ENCODE measurements at regions not wholly inside any gene's neighbourhood (a gene's known extent, or its start where the extent isn't known, plus 50 kb on each side); places are given as distances from the start of the nearest gene placed in this dataset.

GRCh38 chr4:145302725-145303124 lies 122.3 kb upstream of the OTUD4 start:
- no peak for DNase-seq
- Histone ChIP-seq H3K27ac (no peak overlapping the region), H3K4me3 (replicated peaks in 1 of 3) (no peak overlapping the region), H3K9me3 (no peaks in the 10 kb centered on the region), H3K36me3 (no peaks in the 10 kb centered on the region), H3K4me1 (peaks cover 7% of the 10 kb centered on the region in 2 donors), H3K27me3 (no peaks in the 10 kb centered on the region)
- WGBS, 2 donors, result 85 to 94% methylated on average over 3 of the region's 3 CpGs
- TF ChIP-seq, protein P1, sequence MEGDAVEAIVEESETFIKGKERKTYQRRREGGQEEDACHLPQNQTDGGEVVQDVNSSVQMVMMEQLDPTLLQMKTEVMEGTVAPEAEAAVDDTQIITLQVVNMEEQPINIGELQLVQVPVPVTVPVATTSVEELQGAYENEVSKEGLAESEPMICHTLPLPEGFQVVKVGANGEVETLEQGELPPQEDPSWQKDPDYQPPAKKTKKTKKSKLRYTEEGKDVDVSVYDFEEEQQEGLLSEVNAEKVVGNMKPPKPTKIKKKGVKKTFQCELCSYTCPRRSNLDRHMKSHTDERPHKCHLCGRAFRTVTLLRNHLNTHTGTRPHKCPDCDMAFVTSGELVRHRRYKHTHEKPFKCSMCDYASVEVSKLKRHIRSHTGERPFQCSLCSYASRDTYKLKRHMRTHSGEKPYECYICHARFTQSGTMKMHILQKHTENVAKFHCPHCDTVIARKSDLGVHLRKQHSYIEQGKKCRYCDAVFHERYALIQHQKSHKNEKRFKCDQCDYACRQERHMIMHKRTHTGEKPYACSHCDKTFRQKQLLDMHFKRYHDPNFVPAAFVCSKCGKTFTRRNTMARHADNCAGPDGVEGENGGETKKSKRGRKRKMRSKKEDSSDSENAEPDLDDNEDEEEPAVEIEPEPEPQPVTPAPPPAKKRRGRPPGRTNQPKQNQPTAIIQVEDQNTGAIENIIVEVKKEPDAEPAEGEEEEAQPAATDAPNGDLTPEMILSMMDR (IDR thresholded peaks at IDR 0.05), result no peak
- intact Hi-C loops (cut with DNase I), result no loop called here

GRCh38 chr4:145301386-145302080 lies 121.1 kb upstream of the OTUD4 start:
- Histone ChIP-seq H3K27me3 (no peaks in the 10 kb centered on the region), H3K36me3 (no peaks in the 10 kb centered on the region), H3K4me3 (replicated peaks in 1 of 3) (no peak overlapping the region), H3K27ac (no peak overlapping the region), H3K9me3 (no peaks in the 10 kb centered on the region), H3K4me1 (no peaks in the 10 kb centered on the region)
- TF ChIP-seq, protein P1 (IDR thresholded peaks at IDR 0.05), result no peak
- no peak for TF ChIP-seq POLR2A (IDR thresholded peaks at IDR 0.05)
- 93 to 100% methylated on average over 4 of the region's 4 CpGs for WGBS, 2 donors
- no peak for DNase-seq
- intact Hi-C loops (cut with DNase I), result no loop called here

DNA sequence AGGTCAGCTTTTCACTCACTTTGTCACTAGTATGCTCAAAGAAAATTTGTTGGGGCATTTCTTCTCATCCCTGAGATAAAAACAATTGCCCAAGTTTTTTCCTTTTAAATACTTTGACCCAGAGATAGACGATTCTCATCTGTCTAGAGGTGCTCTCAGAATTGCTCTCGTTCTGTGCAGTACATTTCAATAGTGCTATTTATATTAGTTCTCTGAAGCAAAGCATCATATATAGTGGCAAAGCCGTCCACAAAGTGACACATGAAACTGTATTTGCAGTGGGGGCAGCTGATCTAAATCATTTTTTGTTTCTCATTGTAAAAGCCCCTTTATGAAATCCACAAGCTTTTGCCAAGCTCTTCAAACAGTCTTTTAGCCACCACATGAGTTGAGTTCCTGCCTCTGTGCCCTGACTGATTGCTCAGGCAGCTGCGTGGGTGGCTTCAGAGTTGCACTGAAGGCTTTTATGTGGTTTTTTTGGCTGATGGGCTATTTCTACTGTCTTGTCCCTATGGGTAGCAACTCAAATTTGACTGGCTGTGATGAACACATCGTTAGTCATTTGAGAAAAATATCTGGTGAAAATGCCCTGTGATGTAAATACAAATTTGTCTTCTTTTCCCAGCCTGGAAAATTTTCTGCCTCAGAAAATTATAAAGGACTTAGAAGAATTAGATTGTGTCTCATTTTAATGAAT lies 119.1 kb upstream of the OTUD4 start:
- intact Hi-C loops (cut with DNase I), result no loop called here
- H3K27ac ChIP-seq, result no peak overlapping the region
- WGBS, 2 donors, result 62 to 80% methylated on average over 5 of the region's 5 CpGs

DNA sequence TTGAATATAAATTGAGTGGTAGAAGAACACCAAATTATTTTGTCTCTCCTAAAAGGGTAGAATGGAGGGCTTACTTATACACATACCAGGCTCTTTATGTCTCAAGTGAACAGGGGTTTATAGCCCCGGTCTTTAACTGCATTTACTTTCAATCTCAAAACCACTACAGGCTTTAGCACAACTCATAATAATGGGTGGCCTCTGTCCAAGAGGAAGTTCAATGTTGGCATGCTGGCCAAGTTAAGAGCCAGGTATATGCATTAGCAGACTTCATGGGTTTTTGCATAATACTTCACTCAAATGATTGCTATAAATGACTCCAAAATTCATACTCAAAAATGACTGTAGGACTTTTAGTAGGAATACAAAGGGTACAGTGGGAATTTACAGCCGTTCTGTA lies 118.5 kb upstream of the OTUD4 start:
- TF ChIP-seq POLR2A (IDR thresholded peaks at IDR 0.05), result no peak
- TF ChIP-seq, protein P1 (IDR thresholded peaks at IDR 0.05), result no peak
- Histone ChIP-seq H3K36me3 (no peaks in the 10 kb centered on the region), H3K4me3 (replicated peaks in 1 of 3) (no peak overlapping the region), H3K4me1 (no peaks in the 10 kb centered on the region), H3K27ac (no peak overlapping the region), H3K27me3 (no peaks in the 10 kb centered on the region), H3K9me3 (no peaks in the 10 kb centered on the region)
- no peak for DNase-seq
- WGBS, 2 donors, result 44 to 47% methylated on average over 2 of the region's 2 CpGs
- intact Hi-C loops (cut with DNase I), result no loop called here

More for the DNA sequence above, 119.1 kb upstream of the OTUD4 start:
- no peaks in the 10 kb centered on the region for H3K4me1 ChIP-seq
- DNase-seq, result no peak
- no peaks in the 10 kb centered on the region for H3K36me3 ChIP-seq
- no peaks in the 10 kb centered on the region for H3K27me3 ChIP-seq
- TF ChIP-seq, protein P1 (IDR thresholded peaks at IDR 0.05), result no peak
- TF ChIP-seq POLR2A (IDR thresholded peaks at IDR 0.05), result no peak
- no peak overlapping the region for H3K4me3 ChIP-seq (replicated peaks in 1 of 3)
- H3K9me3 ChIP-seq, result no peaks in the 10 kb centered on the region

DNA sequence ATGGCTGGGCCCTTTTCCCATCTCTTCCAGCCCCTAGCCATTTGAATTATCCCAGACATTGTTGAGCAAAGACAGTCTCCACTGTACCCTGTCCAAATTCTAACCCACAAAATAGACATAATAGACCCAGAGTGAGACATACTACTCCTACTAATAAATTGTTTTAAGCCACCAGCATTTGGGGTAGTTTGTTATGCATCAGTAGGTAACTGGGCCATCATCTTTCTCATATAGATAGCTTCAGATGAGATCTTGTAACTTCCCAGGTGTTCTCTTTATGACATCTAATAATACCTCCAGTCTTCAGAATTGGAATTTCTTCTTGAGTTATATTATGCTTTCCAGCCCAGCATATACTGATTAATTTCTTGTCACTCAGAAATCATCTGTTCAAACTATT lies 117.2 kb upstream of the OTUD4 start:
- no peaks in the 10 kb centered on the region for H3K9me3 ChIP-seq
- H3K36me3 ChIP-seq, result no peaks in the 10 kb centered on the region
- no peaks in the 10 kb centered on the region for H3K27me3 ChIP-seq
- no peaks in the 10 kb centered on the region for H3K4me1 ChIP-seq
- intact Hi-C loops (cut with DNase I), result no loop called here
- no peak overlapping the region for H3K27ac ChIP-seq
- no peak overlapping the region for H3K4me3 ChIP-seq (replicated peaks in 1 of 3)
- TF ChIP-seq, protein P1 (IDR thresholded peaks at IDR 0.05), result no peak
- no peak for TF ChIP-seq POLR2A (IDR thresholded peaks at IDR 0.05)
- DNase-seq, result no peak
